DND-41 (cell line): ENCODE measurements at regions not wholly inside any gene's neighbourhood (a gene's known extent, or its start where the extent isn't known, plus 50 kb on each side); places are given as distances from the start of the nearest gene placed in this dataset.
"Not testable (repeated sequence)": the region's sequence is repeated elsewhere in the genome, so short reads cannot be mapped to it uniquely, and the experiment has no call there.

Source experiments
- ATAC-seq: fragments of 200-7000 bp; cut with Tn5 transposase; 3 replicates; pipeline ENCODE4 v1.9.1; 2021; ENCODE audit warnings: low read depth; ENCODE audit not compliant: insufficient read depth
- DNase-seq: peaks from one replicate; pipeline ENCODE4 v3.0.0-alpha.2; 2020
- H2AFZ ChIP-seq: 2 replicates; pipeline ENCODE4 v1.6.0; 2012; ENCODE audit warnings: low read depth, low read length
- H3K27ac ChIP-seq: 2 replicates; pipeline ENCODE4 v1.5.1; 2012; ENCODE audit warnings: low read length, inconsistent platforms
- H3K27me3 ChIP-seq: fragments of 200-600 bp; sonication (generic); 2 replicates; pipeline ENCODE4 v1.6.0; 2012; ENCODE audit warnings: low read length, mild to moderate bottlenecking, inconsistent platforms; ENCODE audit not compliant: insufficient read depth, poor library complexity
- H3K36me3 ChIP-seq: 2 replicates; pipeline ENCODE4 v1.5.1; 2012; ENCODE audit warnings: low read length, inconsistent platforms; ENCODE audit not compliant: insufficient read depth
- H3K4me1 ChIP-seq: 2 replicates; pipeline ENCODE4 v1.5.1; 2012; ENCODE audit warnings: mild to moderate bottlenecking, low read length; ENCODE audit not compliant: insufficient read depth
- H3K4me2 ChIP-seq: 2 replicates; pipeline ENCODE4 v1.6.0; 2012; ENCODE audit warnings: mild to moderate bottlenecking, moderate library complexity, low read length, inconsistent platforms; ENCODE audit not compliant: insufficient read depth
- H3K4me3 ChIP-seq, 2 experiments: fragments of 200-600 bp in 1 of 2; shearing (Covaris generic) in 1 of 2; 2 replicates each; pipeline ENCODE4 v1.5.1; 2012 to 2016; ENCODE audit warnings: inconsistent platforms in 2 of 2, low read length in 2 of 2, mild to moderate bottlenecking in 2 of 2, low read depth in 1 of 2, moderate library complexity in 1 of 2
- H3K79me2 ChIP-seq: 2 replicates; pipeline ENCODE4 v1.6.0; 2012; ENCODE audit warnings: low read length, inconsistent platforms; ENCODE audit not compliant: insufficient read depth
- H3K9ac ChIP-seq: 2 replicates; pipeline ENCODE4 v1.6.0; 2012; ENCODE audit warnings: low read depth, mild to moderate bottlenecking, inconsistent platforms, low read length, moderate library complexity
- H3K9me3 ChIP-seq: 2 replicates; pipeline ENCODE4 v1.5.1; 2012; ENCODE audit warnings: low read length, moderate library complexity, mild to moderate bottlenecking, inconsistent platforms; ENCODE audit not compliant: insufficient read depth, severe bottlenecking
- H4K20me1 ChIP-seq: 2 replicates; pipeline ENCODE4 v1.6.0; 2012; ENCODE audit warnings: low read length; ENCODE audit not compliant: insufficient read depth
- EZH2 ChIP-seq: IDR thresholded peaks from 3 replicates; pipeline ENCODE4 v1.6.1; 2012; ENCODE audit warnings: borderline replicate concordance, low read depth, mild to moderate bottlenecking, moderate library complexity, low read length, inconsistent platforms; ENCODE audit not compliant: severe bottlenecking
- TF ChIP-seq, protein P1 (sequence below): IDR thresholded peaks from 2 replicates; pipeline ENCODE4 v1.5.1; 2012; ENCODE audit warnings: borderline replicate concordance, low read length, moderate library complexity, mild to moderate bottlenecking; ENCODE audit not compliant: poor library complexity, severe bottlenecking; ENCODE audit errors: extremely low read depth

DNA sequence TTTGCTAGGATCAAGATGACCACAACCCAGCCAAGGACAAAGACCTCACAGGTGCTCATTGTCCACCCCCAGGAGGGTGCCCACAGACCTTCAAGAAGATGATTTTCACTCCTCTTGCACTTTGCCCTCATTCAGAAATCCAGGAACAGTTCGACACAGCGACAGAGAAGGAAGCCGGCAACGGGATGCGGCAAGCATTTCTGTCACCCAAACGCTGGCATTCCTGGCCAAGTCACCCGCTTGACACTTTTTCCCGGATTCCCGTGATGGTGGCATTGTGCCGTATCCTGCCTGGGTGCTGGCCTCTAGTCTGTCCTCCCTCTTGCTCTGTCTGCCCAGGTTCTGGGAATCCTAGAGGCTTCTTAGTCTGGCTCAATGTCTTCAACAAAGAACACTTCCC is 770.4 kb upstream of the ALG10B start:
- Histone ChIP-seq H3K9me3 (peaks cover 16% of the 10 kb centered on the region), H3K27me3 (no peaks in the 10 kb centered on the region), H3K27ac (no peak overlapping the region), H3K4me2 (no peak overlapping the region), H3K9ac (no peak overlapping the region), H3K36me3 (no peaks in the 10 kb centered on the region), H3K79me2 (no peaks in the 10 kb centered on the region), H3K4me1 (no peaks in the 10 kb centered on the region), H3K4me3 (no peak overlapping the region), H4K20me1 (no peaks in the 10 kb centered on the region), H2AFZ (no peak overlapping the region)
- ATAC-seq (no peak), DNase-seq (no peak)
- TF ChIP-seq, protein P1, sequence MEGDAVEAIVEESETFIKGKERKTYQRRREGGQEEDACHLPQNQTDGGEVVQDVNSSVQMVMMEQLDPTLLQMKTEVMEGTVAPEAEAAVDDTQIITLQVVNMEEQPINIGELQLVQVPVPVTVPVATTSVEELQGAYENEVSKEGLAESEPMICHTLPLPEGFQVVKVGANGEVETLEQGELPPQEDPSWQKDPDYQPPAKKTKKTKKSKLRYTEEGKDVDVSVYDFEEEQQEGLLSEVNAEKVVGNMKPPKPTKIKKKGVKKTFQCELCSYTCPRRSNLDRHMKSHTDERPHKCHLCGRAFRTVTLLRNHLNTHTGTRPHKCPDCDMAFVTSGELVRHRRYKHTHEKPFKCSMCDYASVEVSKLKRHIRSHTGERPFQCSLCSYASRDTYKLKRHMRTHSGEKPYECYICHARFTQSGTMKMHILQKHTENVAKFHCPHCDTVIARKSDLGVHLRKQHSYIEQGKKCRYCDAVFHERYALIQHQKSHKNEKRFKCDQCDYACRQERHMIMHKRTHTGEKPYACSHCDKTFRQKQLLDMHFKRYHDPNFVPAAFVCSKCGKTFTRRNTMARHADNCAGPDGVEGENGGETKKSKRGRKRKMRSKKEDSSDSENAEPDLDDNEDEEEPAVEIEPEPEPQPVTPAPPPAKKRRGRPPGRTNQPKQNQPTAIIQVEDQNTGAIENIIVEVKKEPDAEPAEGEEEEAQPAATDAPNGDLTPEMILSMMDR, result no peak
- TF ChIP-seq EZH2, result no peak

DNA sequence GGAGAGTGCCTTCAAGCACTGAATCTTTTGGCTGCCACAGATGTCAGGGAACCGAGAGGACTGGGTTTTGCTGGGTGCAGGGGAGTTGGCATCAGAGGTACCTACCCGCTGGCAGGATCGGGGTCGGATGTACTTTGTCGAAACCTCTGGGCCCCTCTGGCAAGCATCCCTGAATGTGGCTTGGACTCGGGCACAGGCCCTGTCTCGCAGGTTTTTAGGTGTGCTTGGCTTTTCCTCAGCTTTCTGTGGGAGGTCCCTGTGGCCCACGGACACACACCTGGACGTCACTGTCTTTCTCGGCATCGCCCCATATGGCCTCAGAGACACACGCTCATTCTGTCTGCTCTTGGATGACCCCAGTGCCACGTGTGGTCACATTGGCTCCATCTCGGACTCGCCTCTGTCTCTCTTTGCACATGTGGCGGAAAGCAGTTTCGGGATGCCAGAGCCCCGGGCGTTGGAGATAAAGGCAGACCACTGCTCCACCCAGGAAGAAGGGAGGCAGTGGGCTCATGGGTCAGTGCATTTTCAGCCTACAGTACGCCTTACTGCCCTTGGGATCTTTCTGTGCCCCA is 769.6 kb upstream of the ALG10B start:
- TF ChIP-seq EZH2, result no peak
- TF ChIP-seq, protein P1, result no peak
- Histone ChIP-seq H4K20me1 (no peaks in the 10 kb centered on the region), H3K27ac (no peak overlapping the region), H3K79me2 (no peaks in the 10 kb centered on the region), H3K4me1 (no peaks in the 10 kb centered on the region), H3K4me3 (no peak overlapping the region), H3K9me3 (peaks cover 16% of the 10 kb centered on the region), H3K36me3 (no peaks in the 10 kb centered on the region), H3K4me2 (no peak overlapping the region), H3K9ac (no peak overlapping the region), H2AFZ (no peak overlapping the region), H3K27me3 (no peaks in the 10 kb centered on the region)
- DNase-seq (no peak), ATAC-seq (no peak)

DNA sequence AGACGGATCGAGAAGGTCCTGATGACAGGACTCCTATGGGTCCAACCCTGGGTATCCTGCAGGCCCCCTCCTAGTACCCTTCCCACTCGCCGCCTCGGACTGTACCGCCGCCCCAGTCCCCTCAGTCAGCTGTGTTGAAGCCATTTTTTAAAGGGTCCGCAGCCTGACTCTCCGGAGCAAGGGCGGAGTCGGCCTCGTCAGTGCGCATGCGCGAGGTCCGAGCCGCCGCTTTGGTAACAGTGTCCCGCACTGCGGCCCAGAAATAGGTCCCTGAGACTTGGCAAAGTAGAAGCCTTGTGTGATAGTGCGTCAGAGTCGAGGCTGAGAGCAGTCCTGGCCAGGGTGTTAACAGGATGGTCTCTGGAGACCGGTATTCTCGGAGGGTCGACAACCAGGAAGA is 769.0 kb upstream of the ALG10B start:
- no peaks in the 10 kb centered on the region for H4K20me1 ChIP-seq
- TF ChIP-seq EZH2, result no peak
- TF ChIP-seq, protein P1, result no peak
- H3K9me3 ChIP-seq, result peaks cover 12% of the 10 kb centered on the region
- no peak overlapping the region for H3K27ac ChIP-seq
- H3K4me2 ChIP-seq, result no peak overlapping the region
- no peaks in the 10 kb centered on the region for H3K36me3 ChIP-seq
- H3K79me2 ChIP-seq, result no peaks in the 10 kb centered on the region
- H2AFZ ChIP-seq, result no peak overlapping the region
- no peaks in the 10 kb centered on the region for H3K4me1 ChIP-seq
- no peak overlapping the region for H3K9ac ChIP-seq
- no peaks in the 10 kb centered on the region for H3K27me3 ChIP-seq
- no peak for ATAC-seq
- DNase-seq, result no peak
- H3K4me3 ChIP-seq, result no peak overlapping the region

DNA sequence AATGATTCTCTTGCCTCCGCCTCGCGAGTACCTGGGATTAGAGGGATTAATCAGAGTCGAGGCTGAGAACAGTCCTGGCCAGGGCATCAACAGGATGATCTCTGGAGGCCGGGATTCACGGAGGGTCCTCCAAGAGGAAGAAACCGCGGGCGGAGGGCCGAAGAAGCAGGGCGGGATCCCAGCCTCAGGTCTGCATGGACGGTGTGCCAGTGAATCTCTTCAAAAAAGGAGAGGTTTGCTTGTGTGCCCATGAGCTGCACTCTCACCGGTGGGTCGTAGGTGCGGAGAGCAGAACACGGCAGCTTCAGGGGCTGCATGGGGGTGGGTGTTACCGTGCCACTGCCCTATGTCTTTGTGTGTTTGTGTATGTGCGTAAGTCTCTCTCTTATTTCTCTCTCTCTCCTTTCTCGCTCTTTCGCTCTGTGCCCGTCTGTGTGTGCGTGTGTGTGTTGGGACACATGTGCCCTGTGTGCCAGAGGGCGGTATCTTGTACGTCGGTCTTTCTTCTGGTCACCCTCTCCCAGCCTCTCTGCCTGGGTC is 768.2 kb upstream of the ALG10B start:
- peaks cover 10% of the 10 kb centered on the region for H3K9me3 ChIP-seq
- no peak overlapping the region; the same call in 1 of the 2 replicates for H2AFZ ChIP-seq
- H3K4me3 ChIP-seq, result no peak overlapping the region
- H3K27ac ChIP-seq, result no peak overlapping the region
- ATAC-seq (no peak), DNase-seq (no peak)
- H3K79me2 ChIP-seq, result no peaks in the 10 kb centered on the region
- H4K20me1 ChIP-seq, result no peaks in the 10 kb centered on the region
- no peaks in the 10 kb centered on the region for H3K4me1 ChIP-seq
- no peaks in the 10 kb centered on the region for H3K36me3 ChIP-seq
- H3K4me2 ChIP-seq, result no peak overlapping the region
- H3K27me3 ChIP-seq, result no peaks in the 10 kb centered on the region
- H3K9ac ChIP-seq, result no peak overlapping the region
- TF ChIP-seq, protein P1, result no peak
- TF ChIP-seq EZH2, result no peak

DNA sequence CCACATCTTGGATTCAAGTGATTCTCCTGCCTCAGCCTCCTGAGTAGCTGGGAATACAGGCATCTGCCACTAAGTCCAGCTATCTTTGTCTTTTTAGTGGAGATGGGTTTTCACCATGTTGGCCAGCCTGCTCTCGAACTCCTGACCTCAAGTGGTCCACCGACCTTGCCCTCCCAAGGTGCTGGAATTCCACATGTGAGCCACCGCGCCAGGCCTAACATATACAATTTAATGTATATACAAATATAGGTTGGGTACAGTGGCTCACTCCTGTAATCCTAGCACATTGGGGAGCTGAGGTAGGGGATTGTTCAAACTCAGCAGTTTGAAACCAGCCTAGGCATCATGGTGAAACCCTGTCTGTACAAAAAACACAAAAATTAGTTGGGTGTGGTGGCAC is 759.6 kb upstream of the ALG10B start:
- H3K36me3 ChIP-seq, H3K4me2 ChIP-seq, H2AFZ ChIP-seq, DNase-seq, H3K27me3 ChIP-seq, H3K9ac ChIP-seq, H3K79me2 ChIP-seq, H4K20me1 ChIP-seq, ATAC-seq, H3K4me1 ChIP-seq, H3K27ac ChIP-seq, H3K9me3 ChIP-seq, H3K4me3 ChIP-seq: not testable (repeated sequence)
